ENCODE measurements at regions not wholly inside any gene's neighbourhood (a gene's known extent, or its start where the extent isn't known, plus 50 kb on each side); places are given as distances from the start of the nearest gene placed in this dataset.
A peak's percentile ranks its signal among the peaks of the same experiment; 100 is the strongest.

GRCh38 chr12:89864411-89864810 is 155.8 kb upstream of the ATP2B1 start:
- Histone ChIP-seq H3K18ac (ENCODE audit: insufficient read length, low read depth, low read length) (no peak overlapping the region), H2BK12ac (ENCODE audit: insufficient read length, low read depth, low read length) (no peak overlapping the region), H2BK5ac (ENCODE audit: insufficient read length, low read length) (no peak overlapping the region), H3K79me2 (ENCODE audit: insufficient read depth, low read length) (no peaks in the 10 kb centered on the region), H2BK120ac (ENCODE audit: low read depth, low read length, poor library complexity, severe bottlenecking) (no peak overlapping the region), H4K91ac (ENCODE audit: insufficient read length, low read depth, low read length) (no peak overlapping the region), H3K56ac (ENCODE audit: insufficient read length, low read depth, low read length) (no peak overlapping the region), H3K4me2 (ENCODE audit: insufficient read depth, insufficient read length, low read length) (no peak overlapping the region), H3T11ph (ENCODE audit: low read length) (no peak overlapping the region), H4K20me1 (ENCODE audit: control insufficient read depth, insufficient read depth, insufficient read length) (no peaks in the 10 kb centered on the region), H2BK20ac (ENCODE audit: low read depth, low read length, poor library complexity, severe bottlenecking) (no peak overlapping the region), H3K27ac (ENCODE audit: insufficient read length, low read depth, low read length) (no peak overlapping the region), H3K23me2 (ENCODE audit: insufficient read length, low read depth, low read length, poor library complexity, severe bottlenecking) (no peaks in the 10 kb centered on the region), H2AK5ac (ENCODE audit: insufficient read length, low read length) (no peak overlapping the region), H4K5ac (ENCODE audit: insufficient read length, low read depth, low read length) (no peak overlapping the region), H3K27me3 (ENCODE audit: insufficient read depth, low read length) (peaks cover 11% of the 10 kb centered on the region; the same call in 1 of the 2 replicates), H3K4ac (ENCODE audit: low read depth, low read length) (no peak overlapping the region), H2BK15ac (ENCODE audit: low read depth, low read length) (no peak overlapping the region), H3K9ac (ENCODE audit: extremely low read depth, insufficient read length, low read length) (no peak overlapping the region), H3K14ac (ENCODE audit: insufficient read depth, low read length) (no peak overlapping the region), H2AFZ (ENCODE audit: low read length) (no peak overlapping the region), H3K23ac (ENCODE audit: insufficient read length, low read depth, low read length) (no peak overlapping the region), H4K8ac (replicated peaks; ENCODE audit: insufficient read length, low read depth, low read length) (no peak overlapping the region), H3K4me1 (ENCODE audit: insufficient read depth, low read length) (no peaks in the 10 kb centered on the region), H3K79me1 (ENCODE audit: insufficient read depth, low read depth, low read length, poor library complexity, severe bottlenecking) (no peaks in the 10 kb centered on the region), H3K9me3 (ENCODE audit: control insufficient read depth, low read depth, low read length) (no peaks in the 10 kb centered on the region)
- 0 out of 7 replicates have a peak overlapping the region, but pooled peaks of 1 of the 3 experiments have one; percentile 2 for H3K27ac Mint-ChIP-seq
- no peak for DNase-seq
- peaks cover 14% of the 10 kb centered on the region for H3K27me3 Mint-ChIP-seq (ENCODE audit: low read depth)
- peaks cover 0 to 6% (median 0%) of the 10 kb centered on the region in 3 experiments; a peak in 3 of 7 replicates for H3K36me3 Mint-ChIP-seq (ENCODE audit: insufficient read depth in 1 of 3, low read depth in 3 of 3)
- TF ChIP-seq CTCF (conservative IDR thresholded peaks at IDR 0.05) = no peak
- H3K4me1 Mint-ChIP-seq = peaks cover 17 to 21% of the 10 kb centered on the region in 2 experiments
- H3K4me3 Mint-ChIP-seq = no peak overlapping the region
- WGBS (ENCODE audit: extremely low coverage, insufficient read length, low lambda C conversion rate) = no CpG with 5 or more reads among the region's 1 CpG
- H3K9me3 Mint-ChIP-seq = peaks cover 3 to 8% of the 10 kb centered on the region in 2 experiments; a peak in 4 of 5 replicates

Measured in H9 (cell line).